Lung microvascular endothelial cell (primary cell): ENCODE measurements at regions not wholly inside any gene's neighbourhood (a gene's known extent, or its start where the extent isn't known, plus 50 kb on each side); places are given as distances from the start of the nearest gene placed in this dataset.

ENCODE experiments used
- DNase-seq, 2 donors: peaks; one replicate each; pipeline versions ENCODE4 v3.0.0 to v3.0.0-alpha.2; 2010; ENCODE audit warnings: low read depth in 2 of 2

DNA sequence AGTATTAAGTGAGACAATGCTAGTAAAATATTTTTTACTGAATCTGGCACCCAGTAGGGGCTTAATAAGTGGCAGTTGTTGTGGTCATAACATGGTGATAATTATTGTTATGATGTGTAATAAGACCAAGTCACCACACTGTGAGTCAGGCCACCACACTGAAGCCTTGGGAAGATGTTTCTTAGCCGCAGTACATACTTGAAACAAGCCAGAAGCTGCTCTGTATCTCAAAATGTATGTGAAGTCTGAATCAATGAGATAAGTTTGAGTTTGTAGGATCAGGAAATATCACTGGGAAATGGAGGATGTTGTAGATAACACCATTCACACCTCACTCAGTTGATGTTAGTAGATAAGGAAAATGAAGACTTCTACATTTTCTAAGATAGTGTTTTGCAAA lies 51.3 kb upstream of the PTPN3 start:
- DNase-seq: no peak

DNA sequence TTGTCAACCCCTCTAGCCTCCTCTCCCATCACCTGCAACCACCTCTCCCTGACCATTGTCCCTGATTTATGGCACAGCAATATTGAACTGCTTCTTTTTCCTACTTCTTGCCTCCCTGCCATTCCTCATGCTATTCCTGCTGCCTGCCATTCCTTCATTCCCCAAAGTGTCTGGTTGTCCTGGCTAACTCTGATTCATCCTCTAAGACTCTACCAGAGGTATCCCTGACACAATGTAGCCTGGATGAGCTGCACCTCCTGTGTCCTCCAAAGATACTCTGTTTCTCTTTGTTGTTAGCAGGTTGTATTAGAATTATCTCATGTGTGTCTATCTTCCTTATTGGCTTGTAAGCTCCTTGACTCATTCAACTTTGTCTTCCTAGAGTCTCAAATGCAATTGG lies 53.5 kb upstream of the PTPN3 start:
- no peak for DNase-seq

DNA sequence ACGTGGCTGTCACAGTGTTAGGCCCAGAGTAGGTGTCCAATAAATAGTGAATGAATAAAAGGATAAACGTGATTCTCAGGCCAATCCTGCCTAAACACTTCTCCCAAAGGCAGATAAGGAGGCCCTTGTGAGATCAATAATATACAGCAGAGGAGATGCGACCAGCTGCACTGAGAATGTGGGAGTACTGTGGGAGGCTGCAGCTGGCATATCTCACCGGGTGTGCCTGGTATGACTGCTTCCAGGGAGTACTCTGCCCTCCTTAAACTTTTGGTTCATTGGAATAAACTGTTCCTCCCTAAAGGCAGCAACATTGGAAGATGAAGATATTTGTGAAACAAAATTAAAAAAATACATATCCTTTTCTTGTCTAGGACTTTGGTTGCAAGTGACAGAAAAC lies 57.1 kb upstream of the PTPN3 start:
- no peak for DNase-seq

DNA sequence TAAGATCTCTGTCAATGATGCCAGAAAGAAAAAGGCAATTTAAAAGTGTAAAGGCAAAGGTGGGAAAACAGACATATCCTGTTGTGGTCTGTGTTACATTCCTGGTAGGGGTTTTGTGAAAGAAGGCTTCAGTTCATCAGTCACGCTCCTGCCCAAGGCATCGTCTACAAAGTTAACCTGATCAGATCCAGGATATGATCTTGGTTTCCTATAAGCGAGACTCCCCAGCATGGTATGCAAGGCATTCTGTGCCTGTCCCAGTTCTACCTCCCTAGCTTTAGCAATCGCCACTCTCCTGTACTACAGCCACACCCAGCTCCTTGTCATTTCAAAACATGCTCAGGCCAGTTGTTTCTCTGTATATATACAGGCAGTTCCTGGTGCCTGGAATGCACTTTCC lies 58.0 kb upstream of the PTPN3 start:
- DNase-seq: peak in 1 of 2 donors; percentile 51

DNA sequence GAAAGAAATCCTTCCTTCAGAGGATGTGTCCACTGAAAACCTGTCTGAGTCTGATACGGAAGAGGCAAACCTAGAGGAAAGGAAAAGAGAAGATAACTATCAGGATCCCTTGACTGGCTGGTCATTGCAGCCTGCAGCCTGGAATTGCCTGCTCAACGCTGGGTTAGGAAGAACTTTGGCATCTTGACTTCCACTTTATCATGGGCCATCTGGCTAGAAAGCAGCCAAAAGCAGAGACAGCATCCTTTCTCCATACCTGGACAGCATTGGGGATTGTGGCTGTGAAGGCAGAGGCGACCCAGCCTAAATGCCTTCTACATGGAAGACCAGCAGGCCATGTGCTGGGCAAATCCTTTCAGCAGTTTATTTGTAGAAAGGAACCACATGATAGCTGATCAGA lies 58.7 kb upstream of the PTPN3 start:
- no peak for DNase-seq

DNA sequence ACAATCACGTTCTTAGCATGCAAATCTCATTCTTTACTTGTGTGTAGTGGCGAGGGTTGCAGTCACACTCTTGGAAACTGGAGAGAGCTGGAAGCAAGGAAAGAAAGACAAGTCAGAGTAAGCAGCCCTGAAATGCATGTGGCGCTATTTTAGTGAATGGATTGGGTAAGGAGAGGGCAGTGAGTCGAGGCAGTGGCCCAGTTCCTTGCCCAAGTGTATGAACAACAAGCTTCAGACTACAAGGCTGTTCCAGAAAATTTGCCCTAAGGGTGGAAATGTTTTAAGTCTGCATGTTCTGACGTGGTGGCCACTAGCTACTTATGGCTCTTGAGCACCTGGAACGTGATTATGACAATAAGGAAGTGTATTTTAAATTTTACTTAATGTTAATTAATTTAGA lies 59.4 kb upstream of the PTPN3 start:
- no peak for DNase-seq

DNA sequence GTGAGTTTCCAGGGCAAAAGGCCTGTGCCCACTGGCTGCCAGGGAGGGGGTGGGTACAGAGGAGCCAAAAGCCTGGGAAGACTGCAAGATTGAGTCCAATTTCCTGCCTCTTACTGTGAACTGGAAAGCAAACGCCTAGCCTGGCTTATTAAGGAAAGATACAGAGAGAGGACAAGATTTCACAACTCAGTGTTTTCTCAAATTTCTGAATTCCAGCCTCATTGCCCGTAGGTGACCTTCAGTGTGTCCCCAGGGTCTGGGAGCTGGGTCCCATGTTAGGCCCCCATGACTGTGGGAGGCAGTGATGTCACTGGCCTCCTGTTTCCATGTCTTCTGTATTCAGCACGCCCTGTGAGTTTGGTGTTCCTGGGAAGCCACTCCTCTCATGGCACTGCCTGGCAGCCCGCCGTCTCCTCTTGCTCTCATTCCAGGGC lies 60.6 kb upstream of the PTPN3 start:
- DNase-seq: no peak

DNA sequence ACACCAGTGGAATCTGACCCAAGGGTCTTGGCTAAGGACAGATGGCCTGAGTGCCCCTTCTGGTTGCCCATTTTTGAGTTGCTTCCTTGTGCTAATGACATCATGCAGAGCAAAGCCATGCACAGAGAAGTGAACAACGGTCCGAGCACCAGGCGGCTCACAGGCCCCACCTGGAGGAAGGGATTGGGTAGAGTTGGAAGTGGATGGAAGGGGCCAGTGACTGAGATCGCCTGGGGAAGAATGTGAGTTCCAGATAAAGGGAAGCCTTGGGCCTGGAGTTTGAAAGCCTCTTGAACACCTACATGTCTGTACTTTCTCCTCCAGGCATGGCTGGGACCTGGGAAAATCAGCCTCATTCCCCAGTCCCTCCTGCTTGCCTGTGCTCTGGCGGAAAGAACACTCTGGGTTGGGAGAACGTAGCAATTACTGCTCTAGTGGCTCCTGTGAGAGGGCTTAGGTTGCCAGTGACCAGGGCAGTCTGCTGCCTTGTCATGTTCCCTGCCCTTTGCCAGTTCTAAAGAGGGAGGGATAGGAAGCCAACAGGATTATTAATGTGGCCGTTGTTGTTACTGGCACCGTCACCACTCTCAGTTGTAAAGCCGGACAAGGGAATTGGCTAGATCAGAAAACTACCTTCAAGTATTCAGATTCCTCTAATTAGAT lies 62.5 kb upstream of the PTPN3 start:
- DNase-seq: peak in 1 of 2 donors; percentile 45

DNA sequence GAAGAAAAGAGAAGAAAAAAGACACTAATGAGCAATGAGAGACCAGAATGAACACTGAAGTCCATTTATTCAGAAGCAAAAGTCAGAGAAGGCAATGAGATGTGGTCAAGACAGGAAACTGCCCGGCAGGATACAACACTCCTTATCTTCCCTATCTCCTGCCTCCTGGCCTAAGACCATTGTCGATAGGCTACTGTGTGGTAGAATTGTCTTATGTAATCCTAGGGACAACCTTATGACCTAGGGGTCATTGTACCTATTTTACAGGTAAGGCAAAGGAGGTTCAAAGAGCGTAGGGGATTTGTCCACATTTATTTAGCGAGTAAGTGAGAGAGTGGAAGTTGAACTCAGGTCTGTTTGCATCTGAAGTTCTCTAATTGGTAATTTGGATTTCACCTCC lies 63.0 kb upstream of the PTPN3 start:
- DNase-seq: no peak

DNA sequence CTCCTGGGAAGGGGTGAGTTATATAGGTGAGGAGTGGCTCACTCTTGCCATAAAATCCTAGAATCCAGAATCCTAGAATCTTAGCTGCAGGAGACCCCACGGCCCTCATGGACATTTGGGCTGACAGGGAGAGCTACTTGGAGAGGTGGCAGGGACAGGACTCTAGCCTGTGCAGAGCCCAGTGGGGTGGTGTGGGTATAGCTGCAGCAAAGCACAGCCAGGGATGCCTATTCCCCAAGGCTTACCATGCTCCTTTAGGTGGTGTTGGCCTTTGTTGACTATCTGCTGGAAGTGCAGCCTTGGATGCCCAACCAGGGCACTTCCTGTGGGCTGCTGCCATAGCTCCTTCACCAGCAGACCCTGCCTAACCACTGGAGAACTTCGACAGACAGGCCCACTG lies 70.0 kb upstream of the PTPN3 start:
- DNase-seq: no peak

DNA sequence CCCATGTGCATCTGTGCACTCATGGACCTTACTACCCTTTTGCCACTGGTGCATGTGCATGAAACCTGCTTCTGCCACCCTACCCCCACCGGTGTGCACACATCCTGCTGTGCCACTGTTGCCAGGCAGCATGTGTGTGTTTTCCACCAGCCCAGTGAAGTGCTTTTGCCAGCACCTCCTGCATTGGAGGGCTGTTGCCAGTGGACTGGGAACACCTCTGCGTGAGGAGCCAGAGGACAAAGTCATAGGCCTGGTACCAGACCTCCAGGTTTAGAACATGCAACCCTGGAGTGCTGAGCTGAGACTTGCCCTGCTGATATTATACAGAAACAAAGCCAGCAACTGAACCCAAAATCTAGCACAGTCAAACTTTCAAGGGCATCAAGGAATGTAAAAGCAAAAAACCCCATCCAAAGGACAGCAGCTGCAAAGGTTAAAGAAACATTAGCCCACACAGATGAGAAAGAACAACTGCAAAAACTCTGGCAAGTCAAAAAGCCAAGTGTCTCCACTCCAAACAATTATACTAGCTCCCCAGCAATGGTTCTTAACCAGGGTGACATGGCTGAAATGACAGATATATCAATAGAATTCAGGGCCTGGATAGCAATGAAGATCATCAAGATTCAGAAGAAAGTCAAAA lies 70.6 kb upstream of the PTPN3 start:
- peak in 1 of 2 donors; percentile 7 for DNase-seq

DNA sequence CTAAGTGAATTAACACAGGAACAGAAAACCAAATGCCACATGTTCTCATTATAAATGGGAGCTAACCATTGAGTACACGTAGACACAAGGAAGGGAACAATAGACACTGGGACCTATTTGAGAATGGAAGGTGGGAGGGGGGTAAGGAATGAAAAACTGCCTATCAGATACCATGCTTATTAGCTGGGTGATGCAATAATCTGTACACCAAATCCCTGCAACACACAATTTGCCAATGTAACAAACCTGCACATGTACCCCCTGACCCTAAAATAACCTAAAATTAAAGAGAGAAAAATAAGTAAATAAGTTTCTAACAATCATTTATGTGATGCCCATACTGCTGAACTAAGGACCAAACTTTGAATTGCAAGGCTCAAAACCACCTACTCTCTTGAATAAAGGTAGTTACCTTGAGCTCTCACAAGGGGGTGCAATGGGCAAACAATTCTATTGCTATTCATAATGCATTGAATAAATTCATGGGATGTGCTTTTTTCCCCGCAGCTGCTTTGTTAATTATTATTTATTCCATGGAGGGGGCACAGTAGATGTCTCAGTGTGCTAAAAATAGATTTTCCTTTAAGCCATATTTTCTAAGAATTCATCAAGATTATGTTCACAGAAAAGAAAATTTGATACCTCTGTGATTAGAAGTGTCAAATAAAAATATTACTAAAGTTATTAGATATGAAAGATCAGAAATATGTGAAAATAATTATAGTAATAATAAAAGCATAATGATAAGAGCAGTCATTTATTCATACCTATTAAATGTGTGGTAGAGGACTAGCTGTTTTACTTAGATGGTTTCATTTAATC lies 76.2 kb upstream of the PTPN3 start:
- peak; percentile 61 to 76 for DNase-seq

DNA sequence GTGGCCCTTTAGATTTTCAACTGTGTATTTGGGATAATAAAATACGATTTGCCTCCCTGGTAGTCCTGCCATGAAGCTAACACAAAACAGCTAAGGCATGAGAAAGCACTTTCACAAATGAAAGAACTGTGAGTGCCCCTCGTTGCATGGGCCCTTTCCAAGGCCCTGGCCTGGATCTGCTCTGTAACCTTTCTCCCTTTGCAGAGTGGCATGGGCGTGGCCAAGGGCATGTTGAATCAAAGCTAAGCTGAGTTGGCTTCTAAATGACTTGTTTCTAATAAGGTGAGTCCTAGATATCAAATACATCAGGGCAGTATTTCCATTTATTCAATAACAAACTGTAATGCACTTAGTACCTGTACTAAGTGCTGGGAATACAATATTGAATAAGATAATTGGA lies 78.7 kb upstream of the PTPN3 start:
- no peak for DNase-seq

DNA sequence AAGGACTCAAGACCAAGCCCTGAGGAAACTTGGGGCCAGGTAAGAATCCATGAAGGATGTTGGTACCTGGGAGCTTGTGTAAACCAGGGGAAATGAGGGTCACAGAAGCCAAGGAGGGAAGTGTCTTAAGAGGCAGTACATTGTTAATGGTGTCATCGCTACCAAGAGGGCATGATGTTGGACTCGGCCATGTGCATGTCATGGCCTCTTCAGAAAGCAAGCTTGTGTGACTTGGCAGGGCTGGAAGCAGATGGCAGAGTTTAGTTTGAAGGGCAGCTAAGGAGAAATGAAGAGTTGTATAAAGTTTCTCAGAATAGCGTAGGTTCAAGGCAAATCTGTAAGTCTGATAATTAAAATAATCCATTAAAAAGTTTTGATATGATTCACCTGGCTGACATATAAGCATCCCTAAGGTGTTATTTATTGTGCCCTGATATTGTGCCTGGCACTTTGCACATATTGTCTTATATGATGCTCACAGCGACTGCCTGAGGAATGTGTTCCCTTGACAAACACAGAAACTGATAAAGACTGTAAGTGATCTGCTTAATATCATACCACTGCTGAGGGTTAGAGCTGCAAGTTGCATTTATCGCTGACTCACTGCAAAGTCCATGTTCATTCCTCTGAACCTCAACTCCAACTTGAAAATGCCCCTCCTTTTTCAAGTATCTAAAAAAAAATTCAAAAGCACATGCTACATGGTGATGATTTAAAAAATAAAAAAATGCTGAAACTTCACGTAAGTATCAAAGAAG lies 81.3 kb upstream of the PTPN3 start:
- DNase-seq: no peak

DNA sequence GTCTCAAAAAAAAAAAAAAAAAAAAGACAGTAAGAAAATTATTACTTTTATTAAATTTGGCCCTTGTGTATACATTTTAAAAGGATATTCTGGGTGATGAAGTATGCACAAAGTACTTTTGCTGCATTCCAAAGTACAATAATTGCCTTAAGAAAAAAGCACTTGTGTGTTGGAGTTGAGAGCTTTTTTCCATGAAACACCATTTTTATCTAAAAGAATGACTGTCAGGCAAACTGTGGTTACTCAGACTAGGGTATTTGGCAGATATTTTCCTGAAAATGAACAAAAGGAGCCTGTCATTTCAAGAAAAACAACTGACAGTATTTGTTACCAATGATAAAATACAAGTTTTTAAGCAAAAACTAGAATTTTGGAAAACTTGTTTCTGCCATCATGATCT lies 84.3 kb upstream of the PTPN3 start:
- DNase-seq: no peak

DNA sequence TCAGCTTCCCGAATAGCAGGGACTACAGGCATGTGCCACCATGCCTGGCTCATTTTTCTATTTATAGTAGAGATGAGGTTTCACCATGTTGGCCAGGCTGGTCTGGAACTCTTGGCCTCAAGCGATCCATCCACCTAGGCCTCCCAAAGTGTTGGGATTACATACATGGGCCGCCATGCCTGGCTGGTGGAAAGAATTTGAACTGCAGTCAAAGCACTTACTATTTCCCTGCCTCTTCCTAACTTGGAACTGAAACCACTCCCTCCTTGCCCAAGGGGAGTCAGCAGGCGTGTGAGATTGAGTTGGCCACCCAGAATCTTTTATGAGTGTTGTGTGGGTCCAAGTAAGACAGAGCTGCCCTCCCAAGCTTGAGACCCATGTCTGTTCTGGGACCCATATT lies 86.1 kb upstream of the PTPN3 start:
- DNase-seq: no peak

DNA sequence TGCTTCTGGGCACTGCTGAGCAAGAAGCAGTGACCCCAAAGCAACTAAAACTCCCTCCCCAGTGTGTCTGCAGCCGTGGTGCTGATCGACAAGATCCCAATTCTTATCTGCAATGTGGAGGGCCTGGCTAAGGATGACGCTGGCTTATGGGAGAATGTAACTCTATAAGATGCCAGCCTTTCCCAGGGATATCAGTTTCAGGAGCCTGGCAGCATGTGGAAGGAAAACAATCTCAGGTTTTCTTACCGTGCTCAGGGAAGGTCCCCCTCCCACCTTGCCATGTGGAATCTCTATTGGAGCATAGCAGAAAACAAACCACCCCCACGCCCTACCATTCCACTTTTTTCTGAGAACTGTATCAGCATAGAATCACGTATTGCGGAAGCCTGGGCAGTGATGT lies 87.7 kb upstream of the PTPN3 start:
- no peak for DNase-seq

DNA sequence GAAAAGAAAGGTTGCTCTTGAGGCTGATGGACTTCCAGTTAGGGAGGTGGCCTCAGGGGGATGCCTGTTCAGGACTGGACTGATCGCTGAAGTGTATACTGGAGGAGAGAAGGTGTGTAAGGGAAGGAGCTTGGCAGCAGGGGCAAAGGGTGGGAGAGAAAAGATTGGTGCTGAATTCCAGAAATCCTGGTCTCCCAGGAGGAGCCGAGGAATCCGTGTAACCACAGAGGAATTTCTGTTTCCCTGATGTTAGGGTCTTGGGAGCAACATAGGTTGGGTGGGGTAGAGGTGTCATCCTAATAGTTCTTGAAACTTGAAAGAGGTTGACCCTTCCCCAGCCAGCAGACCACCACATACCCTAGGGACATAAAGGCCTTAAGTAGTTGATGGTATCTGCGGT lies 88.9 kb upstream of the PTPN3 start:
- DNase-seq: no peak

DNA sequence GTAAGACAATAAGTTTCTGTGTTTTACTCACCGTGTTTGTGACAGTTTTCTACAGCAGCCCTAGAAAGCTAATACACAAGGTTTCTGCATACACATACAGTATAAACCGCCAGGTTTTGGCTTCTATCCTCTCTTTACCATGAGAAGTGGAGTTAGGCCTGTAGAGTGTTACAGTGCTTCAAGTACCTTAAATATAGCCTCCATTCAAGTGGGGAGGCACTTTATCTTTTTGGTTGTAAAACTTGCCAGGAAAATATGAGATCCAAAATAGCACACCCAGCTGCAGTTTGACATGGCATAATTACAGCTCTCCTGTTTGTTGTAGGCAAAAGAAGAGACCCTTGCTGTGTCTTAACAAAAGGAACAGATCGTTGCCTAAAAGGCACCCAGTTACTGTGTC lies 90.3 kb upstream of the PTPN3 start:
- DNase-seq: no peak

DNA sequence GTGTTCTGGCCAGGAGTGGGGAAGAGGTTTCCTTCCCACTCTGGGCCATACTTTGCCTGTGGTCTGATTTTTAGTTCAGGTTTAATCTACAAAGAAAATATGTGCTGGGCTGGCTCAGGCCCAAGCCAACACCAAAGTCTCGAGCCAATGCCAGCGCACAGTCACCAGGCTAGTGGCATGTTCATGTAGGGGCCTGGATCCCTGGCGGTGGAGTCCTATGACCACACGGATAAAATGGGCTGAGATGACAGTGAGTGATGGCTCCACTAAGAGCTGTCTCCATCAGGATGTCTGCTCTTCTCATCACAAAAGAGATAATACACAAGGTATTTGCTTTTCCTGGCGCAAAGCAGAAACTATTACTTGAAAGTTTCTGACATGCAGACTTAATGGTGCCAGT lies 92.9 kb upstream of the PTPN3 start:
- no peak for DNase-seq

DNA sequence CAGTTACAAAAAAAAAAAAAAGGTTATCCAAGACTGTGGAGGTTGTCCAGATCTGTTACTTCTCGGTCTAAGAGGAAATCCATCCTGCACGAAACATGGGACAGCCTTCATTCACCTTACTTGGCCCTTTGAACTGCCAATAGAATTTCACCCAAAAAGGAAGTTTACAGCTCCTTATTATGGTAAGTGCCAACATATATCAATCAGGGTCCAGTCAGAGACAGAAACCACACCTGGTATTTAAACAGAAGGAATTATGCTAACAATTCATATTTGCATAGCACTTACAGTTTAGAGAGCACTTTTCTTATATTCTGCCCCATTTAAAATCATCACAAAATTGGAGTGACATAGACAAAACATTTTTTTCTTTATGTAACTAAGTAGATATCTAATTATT lies 93.6 kb upstream of the PTPN3 start:
- DNase-seq: no peak

DNA sequence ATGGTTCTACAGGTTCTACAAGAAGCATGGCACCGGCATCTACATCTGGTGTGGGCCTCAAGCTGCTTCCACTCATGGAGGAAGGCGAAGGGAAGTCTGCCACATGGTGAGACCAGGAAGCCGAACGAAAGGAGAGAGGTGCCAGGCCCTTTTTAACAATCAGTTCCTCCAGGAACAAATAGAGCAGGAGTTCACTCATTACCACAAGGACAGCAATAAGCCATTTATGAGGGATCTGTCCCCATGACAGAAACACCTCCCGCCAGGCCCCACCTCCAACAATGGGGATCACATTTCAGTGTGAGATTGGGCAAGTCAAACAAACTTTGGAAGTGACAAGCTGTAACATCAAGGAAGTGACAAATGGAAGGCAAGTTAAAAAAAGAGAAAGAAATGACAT lies 95.5 kb upstream of the PTPN3 start:
- DNase-seq: no peak
